ENCODE measurements at regions not wholly inside any gene's neighbourhood (a gene's known extent, or its start where the extent isn't known, plus 50 kb on each side); places are given as distances from the start of the nearest gene placed in this dataset.

DNA sequence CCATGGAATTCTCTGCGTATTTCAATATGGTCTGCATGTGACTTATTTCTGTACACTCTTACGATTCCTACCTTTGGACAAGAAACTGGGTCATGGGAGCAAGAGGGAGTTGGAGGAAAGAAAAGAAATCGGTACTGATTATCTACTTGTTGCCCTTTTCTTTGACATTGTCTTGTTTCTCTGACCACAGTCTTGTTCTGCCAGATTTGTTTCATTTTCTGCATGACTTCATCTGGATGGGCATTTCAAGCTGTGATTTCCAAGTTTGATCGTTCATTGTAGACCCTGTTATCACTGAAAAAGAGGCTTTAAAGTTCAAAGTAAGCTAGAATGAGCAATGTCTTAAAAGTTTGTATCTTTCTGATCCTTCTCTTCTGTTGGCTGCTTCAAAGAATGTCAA, 2186.3 kb upstream of the CELF4 start:
- no peak for DNase-seq

DNA sequence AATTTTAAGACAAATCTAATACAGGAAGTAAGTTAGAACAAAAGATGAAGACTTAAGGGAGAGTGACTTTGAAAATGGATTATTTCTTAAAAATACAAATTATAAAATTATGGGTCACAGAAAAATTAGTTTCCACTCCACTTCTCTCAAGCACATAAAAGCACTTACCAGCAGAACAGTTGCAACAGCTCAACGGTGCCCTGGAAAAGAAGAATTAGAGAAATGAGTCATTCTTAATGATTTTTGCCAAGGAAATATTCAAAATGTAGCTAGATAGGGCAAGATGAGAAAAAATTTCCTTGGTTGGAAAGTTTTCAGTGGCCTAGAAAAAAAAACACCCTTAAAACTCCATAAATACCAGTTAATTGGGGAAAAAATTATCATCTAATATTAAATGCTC, 2185.6 kb upstream of the CELF4 start:
- no peak for DNase-seq

GRCh38 chr18:39749154-39749553, 2183.6 kb upstream of the CELF4 start:
- no peak for DNase-seq

DNA sequence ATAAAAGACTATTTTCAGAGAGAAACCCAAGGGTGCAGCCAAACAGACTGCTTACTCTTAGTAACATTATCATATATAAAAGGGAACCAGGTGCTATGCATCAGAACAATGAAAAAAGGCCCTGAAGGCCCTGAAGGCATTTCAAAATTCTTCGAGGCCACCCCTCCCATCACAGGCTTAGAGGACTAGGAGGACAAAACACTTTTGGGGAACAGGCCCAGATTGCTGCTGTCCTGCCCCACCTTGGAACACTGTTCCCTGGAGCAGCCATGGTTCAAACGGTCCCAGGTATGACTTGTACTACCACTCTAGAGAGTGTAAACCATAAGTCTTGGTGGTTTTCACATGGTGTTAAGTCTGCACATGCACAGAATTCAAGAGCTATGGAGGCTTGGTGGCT, 2183.1 kb upstream of the CELF4 start:
- no peak for DNase-seq

- DNase-seq, result no peak
These were observed 2180.6 kb upstream of the CELF4 start for GRCh38 chr18:39746201-39746600.

DNA sequence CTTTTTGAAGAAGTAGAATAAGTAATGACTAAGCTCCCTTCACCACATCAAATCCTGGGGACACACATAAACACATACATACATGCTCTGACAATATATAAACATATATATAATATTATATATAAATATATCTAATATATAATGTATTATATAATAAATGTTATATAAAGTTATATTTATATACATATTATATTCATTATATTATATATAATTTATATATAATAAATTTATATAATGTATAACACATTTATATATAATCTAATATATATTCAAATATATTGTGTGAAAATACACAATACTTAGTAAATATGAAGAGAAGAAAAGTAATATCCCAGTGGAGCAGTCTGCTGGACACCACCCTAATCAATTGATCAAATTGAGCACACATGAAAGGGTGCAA, 2177.9 kb upstream of the CELF4 start:
- no peak for DNase-seq

GRCh38 chr18:39741755-39742466, 2176.3 kb upstream of the CELF4 start:
- no peak for DNase-seq

DNA sequence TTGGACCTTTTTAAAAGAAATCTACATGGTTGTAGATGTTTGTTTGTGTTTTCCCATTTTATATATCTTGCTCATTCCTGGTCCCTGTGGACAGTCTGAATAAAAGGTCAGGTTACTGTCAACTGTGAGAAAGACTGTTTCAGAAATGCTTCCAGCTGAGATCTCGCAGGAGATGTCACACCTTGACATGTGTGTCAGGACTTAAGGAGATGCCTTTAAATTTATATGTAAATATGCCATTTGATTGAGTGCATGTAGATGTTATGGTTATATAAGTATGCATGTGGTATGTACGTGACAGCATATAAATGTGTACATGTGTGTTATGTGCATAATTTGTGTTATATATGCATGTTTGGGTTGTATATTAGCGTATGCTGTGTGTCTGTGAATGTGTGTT, 2172.3 kb upstream of the CELF4 start:
- no peak for DNase-seq

- DNase-seq, result no peak
These were observed 2167.3 kb upstream of the CELF4 start for GRCh38 chr18:39732918-39733317.

- DNase-seq, result no peak
These were observed 2165.0 kb upstream of the CELF4 start for GRCh38 chr18:39730606-39731005.

DNA sequence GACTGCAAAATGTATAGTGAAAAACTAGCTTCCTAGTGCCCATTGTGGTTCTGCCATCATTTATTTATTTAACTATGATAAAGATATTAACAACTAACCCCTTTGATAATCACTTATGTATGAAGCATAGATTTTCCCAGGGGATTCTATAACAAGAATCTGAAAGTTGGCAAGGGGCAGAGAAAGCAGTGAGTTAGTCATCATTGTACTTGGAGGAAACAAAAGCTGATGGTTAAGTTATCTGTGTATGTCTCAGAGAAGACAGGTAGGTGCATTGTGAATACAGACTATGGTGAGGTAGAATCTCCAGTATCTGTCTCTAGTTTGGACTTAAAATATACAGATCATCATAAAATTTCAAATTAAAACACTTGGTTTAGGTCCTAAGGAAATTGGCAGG, 2159.1 kb upstream of the CELF4 start:
- no peak for DNase-seq

GRCh38 chr18:39721712-39722111, 2156.1 kb upstream of the CELF4 start:
- no peak for DNase-seq

GRCh38 chr18:39713961-39714360, 2148.4 kb upstream of the CELF4 start:
- no peak for DNase-seq

DNA sequence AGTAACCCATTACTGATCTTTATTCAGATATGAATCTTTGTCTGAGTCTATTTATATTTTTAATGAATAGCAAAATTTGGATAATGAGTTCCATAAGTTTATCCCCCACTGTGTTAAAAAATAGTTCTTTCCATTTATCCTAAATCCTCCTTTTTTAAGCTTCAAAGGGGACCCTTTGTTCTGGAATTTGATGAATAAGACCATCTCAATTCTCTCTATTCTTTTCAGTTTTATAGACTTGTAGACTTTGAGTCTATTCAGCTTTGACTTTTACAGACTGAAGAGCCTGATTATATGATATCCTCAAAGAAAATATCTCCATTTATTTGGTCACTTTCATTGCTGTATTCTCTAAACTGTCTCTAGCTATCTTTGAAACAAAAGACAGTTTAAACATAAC, 2146.1 kb upstream of the CELF4 start:
- no peak for DNase-seq

DNA sequence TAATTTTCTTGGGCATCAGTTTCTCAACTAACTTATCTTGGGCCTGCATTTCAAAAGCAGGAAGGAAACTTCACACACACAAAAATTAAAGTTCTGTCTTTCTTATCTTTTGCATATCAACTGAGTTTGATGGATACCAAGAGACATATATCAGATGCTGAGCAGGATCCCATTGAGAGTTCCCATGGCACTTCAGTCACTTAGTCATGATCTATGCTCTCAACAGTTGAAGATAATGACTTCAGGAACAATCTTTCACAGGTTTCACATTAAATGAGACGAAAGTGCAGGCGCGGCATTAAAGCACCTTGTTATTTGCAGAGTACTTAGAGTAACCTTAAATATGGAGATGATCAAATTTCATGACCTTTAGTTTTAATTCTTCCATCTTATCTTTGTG, 2139.8 kb upstream of the CELF4 start:
- no peak for DNase-seq

DNA sequence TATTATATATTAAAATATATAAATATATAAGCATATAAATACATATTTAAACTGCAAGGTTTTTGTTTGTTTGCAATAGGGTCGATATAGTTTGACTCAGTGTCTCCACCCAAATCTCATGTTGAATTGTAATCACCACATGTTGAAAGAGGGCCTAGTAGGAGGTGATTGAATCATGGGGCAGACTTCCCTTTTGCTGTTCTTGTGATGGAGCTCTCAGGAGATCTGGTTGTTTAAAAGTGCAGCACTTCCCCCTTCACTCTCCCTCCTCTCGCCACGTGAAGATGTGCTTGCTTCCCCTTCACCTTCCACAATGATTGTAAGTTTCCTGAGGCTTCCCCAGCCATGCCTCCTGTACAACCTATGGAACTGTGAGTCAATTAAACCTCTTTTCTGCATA, 2137.3 kb upstream of the CELF4 start:
- no peak for DNase-seq

GRCh38 chr18:39701839-39702238, 2136.2 kb upstream of the CELF4 start:
- no peak for DNase-seq

GRCh38 chr18:39701055-39701783, 2135.6 kb upstream of the CELF4 start:
- DNase-seq, result no peak

GRCh38 chr18:39699340-39699964, 2133.9 kb upstream of the CELF4 start:
- DNase-seq, result no peak

DNA sequence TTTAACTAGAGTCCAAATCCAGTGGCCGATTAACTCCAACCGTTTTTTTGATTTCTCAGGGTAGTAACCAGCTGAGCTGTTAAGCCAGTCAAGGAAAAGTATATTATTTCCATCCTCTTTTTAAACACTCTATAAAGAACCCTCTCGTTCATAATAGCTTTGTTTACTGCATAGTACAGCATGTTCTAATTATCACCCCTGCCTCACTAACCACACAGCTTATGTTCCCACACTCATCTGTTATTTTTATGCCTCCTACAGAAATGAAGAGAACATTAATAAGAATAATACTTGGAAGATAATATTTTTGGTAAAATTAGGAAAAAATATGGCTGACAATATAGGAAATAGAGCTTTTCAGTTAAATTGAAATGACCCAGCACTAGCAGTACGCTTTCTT, 2132.8 kb upstream of the CELF4 start:
- DNase-seq, result no peak

- no peak for DNase-seq
These were observed 2127.8 kb upstream of the CELF4 start for GRCh38 chr18:39693359-39693758.

DNA sequence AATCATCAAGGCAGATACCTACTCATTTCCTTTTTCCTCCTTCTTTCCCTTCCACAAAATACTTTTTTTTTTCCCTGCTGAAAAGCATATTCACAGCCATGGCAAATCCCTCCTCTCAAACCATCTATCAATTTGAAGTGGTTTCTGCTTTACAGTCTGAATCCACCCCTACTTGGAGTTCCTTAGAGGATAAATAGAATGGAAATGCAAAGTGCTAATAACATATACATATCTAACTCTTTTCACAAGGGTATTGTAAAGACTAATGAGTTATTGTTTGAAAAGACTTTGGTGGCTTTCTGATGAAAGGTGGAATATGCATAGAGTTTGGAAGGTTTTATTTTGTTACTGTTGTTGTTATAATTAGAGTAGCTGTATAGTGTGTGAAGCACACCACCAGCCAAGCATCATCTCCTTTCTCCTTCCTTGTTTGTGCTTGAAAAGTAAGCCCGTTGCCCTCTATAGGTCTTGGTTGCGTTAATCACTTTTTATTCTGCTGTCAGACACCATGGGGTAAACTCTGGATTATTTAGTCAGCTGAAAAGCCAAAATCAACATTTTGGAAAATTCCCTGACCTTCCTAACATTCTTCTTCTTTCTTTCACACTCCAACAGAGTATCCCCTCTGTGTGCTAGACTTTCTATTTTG, 2126.9 kb upstream of the CELF4 start:
- no peak for DNase-seq
